Trophoblast cell (in vitro differentiated cells and primary cell): ENCODE measurements at regions not wholly inside any gene's neighbourhood (a gene's known extent, or its start where the extent isn't known, plus 50 kb on each side); places are given as distances from the start of the nearest gene placed in this dataset.

ENCODE experiments used
- DNase-seq, 2 donors: peaks; one replicate each; pipeline ENCODE4 v3.0.0-alpha.2; 2016
- H2AFZ ChIP-seq: 2 replicates; pipeline ENCODE4 v1.6.1; 2013; ENCODE audit warnings: low read length, moderate library complexity, mild to moderate bottlenecking; ENCODE audit not compliant: insufficient read depth, poor library complexity
- H2AK5ac ChIP-seq: 2 replicates; pipeline ENCODE4 v1.6.1; 2013; ENCODE audit warnings: mild to moderate bottlenecking, low read length
- H2BK120ac ChIP-seq: 2 replicates; pipeline ENCODE4 v1.6.1; 2013; ENCODE audit warnings: low read length, mild to moderate bottlenecking, moderate library complexity; ENCODE audit not compliant: insufficient read depth, poor library complexity
- H2BK12ac ChIP-seq: 2 replicates; pipeline ENCODE4 v1.6.1; 2013; ENCODE audit warnings: mild to moderate bottlenecking, low read length, moderate library complexity
- H2BK5ac ChIP-seq: 2 replicates; pipeline ENCODE4 v1.6.1; 2013; ENCODE audit warnings: low read length, low read depth, moderate library complexity, mild to moderate bottlenecking; ENCODE audit not compliant: poor library complexity
- H3K14ac ChIP-seq: 2 replicates; pipeline ENCODE4 v1.6.1; 2013; ENCODE audit warnings: mild to moderate bottlenecking, low read length
- H3K18ac ChIP-seq: 2 replicates; pipeline ENCODE4 v1.6.1; 2013; ENCODE audit warnings: mild to moderate bottlenecking, low read length
- H3K23ac ChIP-seq: 2 replicates; pipeline ENCODE4 v1.6.1; 2013; ENCODE audit warnings: low read length
- H3K27ac ChIP-seq: 2 replicates; pipeline ENCODE4 v1.5.1; 2013; ENCODE audit warnings: low read depth, mild to moderate bottlenecking, inconsistent platforms, low read length, moderate library complexity
- H3K27me3 ChIP-seq: 2 replicates; pipeline ENCODE4 v1.6.1; 2013; ENCODE audit warnings: inconsistent platforms, mild to moderate bottlenecking, low read length, moderate library complexity; ENCODE audit not compliant: insufficient read depth
- H3K36me3 ChIP-seq, 2 experiments: 1 replicate in 1 of 2; 2 replicates in 1 of 2; pipeline ENCODE4 v1.6.1; 2013; ENCODE audit warnings: low read length in 2 of 2, mild to moderate bottlenecking in 2 of 2, moderate library complexity in 1 of 2; ENCODE audit not compliant: insufficient read depth in 2 of 2, control insufficient read depth in 1 of 2
- H3K4ac ChIP-seq: 2 replicates; pipeline ENCODE4 v1.6.1; 2013; ENCODE audit warnings: low read depth, mild to moderate bottlenecking, low read length, moderate library complexity
- H3K4me1 ChIP-seq, 2 experiments: 1 replicate in 1 of 2; 2 replicates in 1 of 2; pipeline ENCODE4 v1.6.1; 2013; ENCODE audit warnings: low read length in 2 of 2, mild to moderate bottlenecking in 2 of 2, moderate library complexity in 1 of 2; ENCODE audit not compliant: insufficient read depth in 2 of 2, control insufficient read depth in 1 of 2
- H3K4me2 ChIP-seq: 2 replicates; pipeline ENCODE4 v1.6.1; 2013; ENCODE audit warnings: inconsistent platforms, mild to moderate bottlenecking, low read length, moderate library complexity
- H3K4me3 ChIP-seq: 2 replicates; pipeline ENCODE4 v1.5.1; 2013; ENCODE audit warnings: mild to moderate bottlenecking, low read depth, low read length, inconsistent platforms
- H3K79me1 ChIP-seq: one replicate; pipeline ENCODE4 v1.6.1; 2013; ENCODE audit warnings: low read length
- H3K79me2 ChIP-seq: 2 replicates; pipeline ENCODE4 v1.6.1; 2013; ENCODE audit warnings: low read length, mild to moderate bottlenecking; ENCODE audit not compliant: control insufficient read depth, insufficient read depth, poor library complexity
- H3K9ac ChIP-seq: 2 replicates; pipeline ENCODE4 v1.6.1; 2013; ENCODE audit warnings: mild to moderate bottlenecking, low read length
- H3K9me3 ChIP-seq: 2 replicates; pipeline ENCODE4 v1.6.1; 2013; ENCODE audit warnings: low read depth, mild to moderate bottlenecking, control low read depth, inconsistent platforms, low read length; ENCODE audit not compliant: insufficient read depth
- H4K12ac ChIP-seq: 2 replicates; pipeline ENCODE4 v1.6.1; 2013; ENCODE audit warnings: low read depth, mild to moderate bottlenecking, low read length, moderate library complexity
- H4K8ac ChIP-seq: 2 replicates; pipeline ENCODE4 v1.6.1; 2013; ENCODE audit warnings: low read depth, mild to moderate bottlenecking, low read length, moderate library complexity
- H4K91ac ChIP-seq: one replicate; pipeline ENCODE4 v1.6.1; 2013; ENCODE audit warnings: low read depth, mild to moderate bottlenecking, low read length, moderate library complexity
- WGBS: extraction: QIAGEN DNeasy Blood & Tissue Kit; methylation state at CpG from one replicate; pipeline ENCODE4 v1.1.7; 2013; ENCODE audit warnings: missing lambda C conversion rate; ENCODE audit not compliant: insufficient read length, insufficient coverage; ENCODE audit errors: extremely low coverage; 5-methylcytosine and 5-hydroxymethylcytosine counted together

DNA sequence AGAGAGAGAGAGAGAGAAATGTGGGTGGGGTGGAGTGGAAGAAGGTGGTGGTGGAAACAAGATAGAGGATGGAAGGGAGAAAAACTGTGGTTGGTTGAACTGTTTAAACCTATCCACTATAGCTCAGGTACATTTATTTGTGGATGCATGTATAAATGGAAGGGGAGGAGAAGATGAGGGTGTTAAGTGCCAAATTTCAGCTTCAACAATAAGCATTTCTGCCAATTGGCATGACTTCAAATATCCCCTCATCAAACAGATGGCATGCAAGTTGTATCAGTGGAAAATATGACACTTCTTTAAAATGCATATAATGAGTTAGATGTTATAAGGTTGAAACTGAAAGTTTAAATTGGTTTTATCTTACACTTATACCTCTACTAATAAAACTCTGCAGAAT is 216.1 kb downstream of the LMBRD1 start:
- Histone ChIP-seq H3K79me1 (peaks cover 11% of the 10 kb centered on the region), H3K27me3 (no peaks in the 10 kb centered on the region), H3K4me3 (no peak overlapping the region), H3K4ac (no peak overlapping the region), H3K23ac (no peak overlapping the region), H3K9ac (no peak overlapping the region), H2AFZ (no peak overlapping the region), H4K8ac (no peak overlapping the region), H2BK120ac (no peak overlapping the region), H2AK5ac (no peak overlapping the region), H3K4me2 (no peak overlapping the region), H3K14ac (no peak overlapping the region), H2BK5ac (no peak overlapping the region), H3K9me3 (no peaks in the 10 kb centered on the region), H3K79me2 (no peaks in the 10 kb centered on the region), H4K91ac (no peak overlapping the region), H4K12ac (no peak overlapping the region), H3K18ac (no peak overlapping the region), H2BK12ac (no peak overlapping the region), H3K36me3 (no peaks in the 10 kb centered on the region), H3K27ac (no peak overlapping the region), H3K4me1 (peaks cover 2% of the 10 kb centered on the region in 2 experiments)
- no peak for DNase-seq

DNA sequence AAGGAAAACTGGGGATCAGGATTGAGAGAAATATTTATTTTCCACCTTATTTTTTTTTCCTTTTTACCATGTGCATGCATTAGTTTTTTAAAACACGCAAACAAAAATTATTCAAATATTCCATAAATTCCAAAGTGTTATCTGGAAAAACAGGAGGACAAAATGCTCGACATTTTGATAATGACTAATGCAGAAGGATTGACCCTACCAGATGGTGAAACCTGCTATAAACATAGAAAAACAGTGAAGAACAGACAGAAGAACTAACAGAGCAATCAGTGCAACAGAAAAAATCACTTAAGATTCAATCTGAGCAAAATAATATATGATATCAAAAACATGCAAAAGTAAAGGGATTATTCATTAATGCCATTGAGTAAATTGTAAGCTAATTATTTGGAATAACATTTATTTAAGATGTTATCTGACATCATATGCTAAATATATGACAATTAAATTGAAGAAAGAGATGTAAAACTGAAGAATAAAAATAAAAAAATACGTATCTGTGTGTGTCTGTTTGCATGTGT is 218.4 kb downstream of the LMBRD1 start:
- H4K8ac ChIP-seq: no peak overlapping the region
- H2BK12ac ChIP-seq: no peak overlapping the region
- no peak overlapping the region for H4K12ac ChIP-seq
- no peak overlapping the region for H3K4me2 ChIP-seq
- H3K23ac ChIP-seq: no peak overlapping the region
- no peaks in the 10 kb centered on the region for H3K4me1 ChIP-seq
- whole genome bisulfite sequencing: no CpG with 5 or more reads among the region's 3 CpGs
- no peaks in the 10 kb centered on the region for H3K79me2 ChIP-seq
- H3K18ac ChIP-seq: no peak overlapping the region
- H3K9ac ChIP-seq: no peak overlapping the region
- H4K91ac ChIP-seq: no peak overlapping the region
- no peak overlapping the region for H3K14ac ChIP-seq
- peaks cover 2% of the 10 kb centered on the region for H3K79me1 ChIP-seq
- H3K36me3 ChIP-seq: no peaks in the 10 kb centered on the region
- no peak overlapping the region for H2AFZ ChIP-seq
- H3K27ac ChIP-seq: no peak overlapping the region
- no peak overlapping the region for H2BK120ac ChIP-seq
- DNase-seq: peak in 1 of 2 donors; percentile 40
- H2BK5ac ChIP-seq: no peak overlapping the region
- H3K9me3 ChIP-seq: no peaks in the 10 kb centered on the region
- no peak overlapping the region for H3K4ac ChIP-seq
- H3K27me3 ChIP-seq: no peaks in the 10 kb centered on the region
- H3K4me3 ChIP-seq: no peak overlapping the region
- no peak overlapping the region for H2AK5ac ChIP-seq

DNA sequence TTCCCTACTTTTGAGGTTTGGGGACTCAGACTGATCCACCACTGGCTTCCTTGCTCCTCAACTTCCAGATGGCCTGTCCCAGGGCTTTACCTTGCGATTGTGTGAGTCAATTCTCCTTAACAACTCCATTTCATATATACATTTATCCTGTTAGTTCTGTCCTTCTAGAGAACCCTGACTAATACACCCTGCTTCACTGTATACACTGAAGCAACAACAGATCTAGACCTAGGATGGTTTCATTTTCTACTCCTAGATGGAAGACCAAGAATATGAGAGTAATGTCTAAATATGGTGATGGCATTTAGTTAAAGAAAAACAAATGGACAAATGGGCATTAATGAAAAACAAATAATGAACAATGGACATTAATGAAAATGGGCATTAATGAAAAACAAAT is 225.6 kb downstream of the LMBRD1 start:
- DNase-seq: no peak

DNA sequence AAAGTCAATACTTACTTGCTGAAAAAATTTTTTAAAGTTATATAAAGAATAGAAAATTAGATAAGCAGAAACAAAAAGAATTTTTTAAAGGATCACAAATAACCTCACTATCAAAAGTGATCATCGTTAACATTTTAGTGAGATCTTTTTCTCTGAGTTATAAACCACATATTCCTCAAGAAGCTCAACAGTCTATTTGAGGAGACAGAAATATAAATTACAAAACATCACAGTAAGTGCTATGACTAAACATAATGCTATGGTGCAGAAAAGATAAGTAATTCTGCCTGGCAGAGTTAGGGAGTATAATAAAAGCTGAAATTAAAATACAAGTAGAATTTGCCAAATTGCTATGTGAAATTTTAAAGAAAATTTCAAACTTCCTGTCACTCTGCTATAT is 226.7 kb downstream of the LMBRD1 start:
- H2BK5ac ChIP-seq: no peak overlapping the region
- H3K4me1 ChIP-seq: no peaks in the 10 kb centered on the region
- no peaks in the 10 kb centered on the region for H3K27me3 ChIP-seq
- H3K36me3 ChIP-seq: no peaks in the 10 kb centered on the region
- H3K79me2 ChIP-seq: no peaks in the 10 kb centered on the region
- no peak overlapping the region for H2BK12ac ChIP-seq
- H2BK120ac ChIP-seq: no peak overlapping the region
- no CpG with 5 or more reads among the region's 1 CpG for WGBS
- H3K4ac ChIP-seq: no peak overlapping the region
- H3K18ac ChIP-seq: no peak overlapping the region
- H3K27ac ChIP-seq: no peak overlapping the region
- no peak overlapping the region for H3K4me2 ChIP-seq
- H4K91ac ChIP-seq: no peak overlapping the region
- H3K4me3 ChIP-seq: no peak overlapping the region
- no peaks in the 10 kb centered on the region for H3K9me3 ChIP-seq
- no peak overlapping the region for H2AFZ ChIP-seq
- H3K9ac ChIP-seq: no peak overlapping the region
- DNase-seq: no peak
- no peak overlapping the region for H4K8ac ChIP-seq
- H3K14ac ChIP-seq: no peak overlapping the region
- no peak overlapping the region for H3K23ac ChIP-seq
- H2AK5ac ChIP-seq: no peak overlapping the region
- no peaks in the 10 kb centered on the region for H3K79me1 ChIP-seq
- no peak overlapping the region for H4K12ac ChIP-seq

More for the DNA sequence above, 225.6 kb downstream of the LMBRD1 start:
- H3K9ac ChIP-seq: no peak overlapping the region
- no peaks in the 10 kb centered on the region for H3K36me3 ChIP-seq
- no peak overlapping the region for H4K12ac ChIP-seq
- no peak overlapping the region for H4K8ac ChIP-seq
- no peak overlapping the region for H2AK5ac ChIP-seq
- no peaks in the 10 kb centered on the region for H3K9me3 ChIP-seq
- H3K18ac ChIP-seq: no peak overlapping the region
- no peak overlapping the region for H3K14ac ChIP-seq
- WGBS: no CpG with 5 or more reads among the region's 1 CpG
- H3K4me2 ChIP-seq: no peak overlapping the region
- no peak overlapping the region for H2BK5ac ChIP-seq
- no peaks in the 10 kb centered on the region for H3K4me1 ChIP-seq
- H3K23ac ChIP-seq: no peak overlapping the region
- H3K79me1 ChIP-seq: no peaks in the 10 kb centered on the region
- H4K91ac ChIP-seq: no peak overlapping the region
- H3K27ac ChIP-seq: no peak overlapping the region
- H3K4me3 ChIP-seq: no peak overlapping the region
- no peak overlapping the region for H2AFZ ChIP-seq
- no peak overlapping the region for H2BK12ac ChIP-seq
- no peak overlapping the region for H2BK120ac ChIP-seq
- H3K4ac ChIP-seq: no peak overlapping the region
- H3K79me2 ChIP-seq: no peaks in the 10 kb centered on the region
- no peaks in the 10 kb centered on the region for H3K27me3 ChIP-seq
